Heart left ventricle (tissue), 16 donors: ENCODE measurements at regions not wholly inside any gene's neighbourhood (a gene's known extent, or its start where the extent isn't known, plus 50 kb on each side); places are given as distances from the start of the nearest gene placed in this dataset.

Source experiments
- ATAC-seq, 4 donors: fragments of 200-7000 bp; cut with Tn5 transposase; one replicate each; pipeline ENCODE4 v1.9.1; 2020 to 2022; ENCODE audit warnings: moderate library complexity in 4 of 4, mild to moderate bottlenecking in 3 of 4, moderate number of reproducible peaks in 1 of 4
- DNase-seq, 5 donors: peaks; one replicate each; pipeline ENCODE4 v3.0.0-alpha.2; 2020
- H3K27ac ChIP-seq, 12 donors: fragments of 200-600 bp; sonication (generic) in 4 of 12; one replicate each; pipeline versions ENCODE4 v1.5.0 to v1.8.0; 2016 to 2022; ENCODE audit warnings: mild to moderate bottlenecking in 2 of 12
- H3K27me3 ChIP-seq, 9 donors: fragments of 200-600 bp; sonication (generic) in 2 of 9; one replicate each; pipeline versions ENCODE4 v1.5.1 to v1.8.0; 2016 to 2022; ENCODE audit warnings: mild to moderate bottlenecking in 3 of 9
- H3K36me3 ChIP-seq, 9 donors: fragments of 200-600 bp; sonication (generic) in 2 of 9; one replicate each; pipeline versions ENCODE4 v1.5.0 to v1.8.0; 2018 to 2022; ENCODE audit warnings: mild to moderate bottlenecking in 2 of 9
- H3K4me1 ChIP-seq, 12 donors: fragments of 200-600 bp; sonication (generic) in 4 of 12; one replicate each; pipeline versions ENCODE4 v1.5.0 to v1.8.0; 2016 to 2022; ENCODE audit warnings: mild to moderate bottlenecking in 3 of 12
- H3K4me3 ChIP-seq, 12 donors: fragments of 200-600 bp; sonication (generic) in 4 of 12; one replicate each; pipeline versions ENCODE4 v1.5.0 to v1.8.0; 2017 to 2022; ENCODE audit warnings: mild to moderate bottlenecking in 9 of 12, moderate library complexity in 4 of 12
- H3K9me3 ChIP-seq, 12 donors: fragments of 200-600 bp; sonication (generic) in 4 of 12; one replicate each; pipeline versions ENCODE4 v1.5.0 to v1.8.0; 2016 to 2022; ENCODE audit warnings: mild to moderate bottlenecking in 1 of 12
- POLR2A ChIP-seq, 2 donors: fragments of 450-650 bp; IDR thresholded peaks; one replicate each; pipeline ENCODE4 v1.6.1; 2017; ENCODE audit warnings: antibody characterized with exemption in 2 of 2, mild to moderate bottlenecking in 2 of 2, moderate library complexity in 2 of 2
- WGBS, 4 donors: extraction: QIAGEN DNeasy Blood & Tissue Kit in 2 of 4; methylation state at CpG; one replicate each; pipeline versions ENCODE4 v1.1.5 to v1.1.7; 2013 to 2018; 5-methylcytosine and 5-hydroxymethylcytosine counted together
- intact Hi-C, 10 donors: fragments of 100-400 bp; cut with DNase I; formaldehyde crosslinking; loops; one replicate each; pipeline versions ENCODE4 v1.11.1 to v1.14.2; 2022
- TF ChIP-seq, protein P1 (sequence below), 12 donors: fragments of 200-600 bp; sonication (generic) in 4 of 12; IDR thresholded peaks; one replicate each; pipeline versions ENCODE4 v1.5.0 to v1.8.0; 2018 to 2022; ENCODE audit warnings: antibody characterized with exemption in 12 of 12, mild to moderate bottlenecking in 5 of 12
- donor health status: ischemic (EF 13 %, LVEDD 7.1; RV severe dilation, severe dysfunction).
- donor health status: healthy with polysubstance abuse.
- donor health status: DM: no; HTN: yes; CAD: no.
- donor health status: DM: no; HTN: no; CAD: no.
- donor health status: ischemic (EF 25% LVEDD 6.9; RV normal size, moderate dysfunction).
- donor health status: ischemic (EF 25% LVEDD 5.7; RV mildly dilated, moderate dysfunction).
- donor health status: healthy.
- donor health status: DM: yes; HTN: yes; CAD: no.
- donor health status: ischemic (EF 35%, LVEDD 5.7; RV mildly dilated, moderate dysfunction).
- donor health status: nonischemic (EF 11% LVEDD 7.7; RV severe dilation, severe dysfunction).
- donor health status: DM: yes; HTN: yes; CAD: no.
- donor health status: PGD.
- donor health status: ischemic (EF 29% LVEDD 5.4; RV normal size, mild dysfunction).
- donor health status: nonischemic (EF 23%, LVEDD 6.1; RV moderate dilation, normal function).

DNA sequence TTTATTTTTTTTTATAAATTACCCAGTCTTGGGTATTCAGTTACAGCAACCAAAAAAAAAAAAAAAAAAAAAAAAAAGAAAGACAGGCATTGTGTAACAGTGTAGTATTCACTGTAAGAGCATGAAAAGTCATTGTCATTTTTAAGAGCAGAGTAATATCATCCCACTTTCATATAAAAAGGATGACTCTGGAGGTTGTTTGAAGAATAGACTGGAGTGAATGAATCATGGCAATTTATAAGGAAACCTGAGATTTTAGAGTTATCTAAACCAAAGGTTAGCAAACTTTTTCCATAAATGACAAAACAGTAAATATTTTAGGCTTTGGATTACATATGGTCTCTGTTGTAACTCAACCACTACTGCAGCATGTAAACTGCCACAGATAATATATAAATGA lies 794.9 kb downstream of the NTRK3 start:
- Histone ChIP-seq H3K9me3 (no peaks in the 10 kb centered on the region), H3K27me3 (no peaks in the 10 kb centered on the region), H3K4me1 (no peaks in the 10 kb centered on the region), H3K27ac (no peak overlapping the region), H3K4me3 (no peak overlapping the region), H3K36me3 (no peaks in the 10 kb centered on the region)
- intact Hi-C loops = no loop called here
- TF ChIP-seq, protein P1, sequence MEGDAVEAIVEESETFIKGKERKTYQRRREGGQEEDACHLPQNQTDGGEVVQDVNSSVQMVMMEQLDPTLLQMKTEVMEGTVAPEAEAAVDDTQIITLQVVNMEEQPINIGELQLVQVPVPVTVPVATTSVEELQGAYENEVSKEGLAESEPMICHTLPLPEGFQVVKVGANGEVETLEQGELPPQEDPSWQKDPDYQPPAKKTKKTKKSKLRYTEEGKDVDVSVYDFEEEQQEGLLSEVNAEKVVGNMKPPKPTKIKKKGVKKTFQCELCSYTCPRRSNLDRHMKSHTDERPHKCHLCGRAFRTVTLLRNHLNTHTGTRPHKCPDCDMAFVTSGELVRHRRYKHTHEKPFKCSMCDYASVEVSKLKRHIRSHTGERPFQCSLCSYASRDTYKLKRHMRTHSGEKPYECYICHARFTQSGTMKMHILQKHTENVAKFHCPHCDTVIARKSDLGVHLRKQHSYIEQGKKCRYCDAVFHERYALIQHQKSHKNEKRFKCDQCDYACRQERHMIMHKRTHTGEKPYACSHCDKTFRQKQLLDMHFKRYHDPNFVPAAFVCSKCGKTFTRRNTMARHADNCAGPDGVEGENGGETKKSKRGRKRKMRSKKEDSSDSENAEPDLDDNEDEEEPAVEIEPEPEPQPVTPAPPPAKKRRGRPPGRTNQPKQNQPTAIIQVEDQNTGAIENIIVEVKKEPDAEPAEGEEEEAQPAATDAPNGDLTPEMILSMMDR (IDR thresholded peaks at IDR 0.05) = no peak
- no peak for TF ChIP-seq POLR2A (IDR thresholded peaks at IDR 0.05)
- ATAC-seq (no peak), DNase-seq (no peak)

DNA sequence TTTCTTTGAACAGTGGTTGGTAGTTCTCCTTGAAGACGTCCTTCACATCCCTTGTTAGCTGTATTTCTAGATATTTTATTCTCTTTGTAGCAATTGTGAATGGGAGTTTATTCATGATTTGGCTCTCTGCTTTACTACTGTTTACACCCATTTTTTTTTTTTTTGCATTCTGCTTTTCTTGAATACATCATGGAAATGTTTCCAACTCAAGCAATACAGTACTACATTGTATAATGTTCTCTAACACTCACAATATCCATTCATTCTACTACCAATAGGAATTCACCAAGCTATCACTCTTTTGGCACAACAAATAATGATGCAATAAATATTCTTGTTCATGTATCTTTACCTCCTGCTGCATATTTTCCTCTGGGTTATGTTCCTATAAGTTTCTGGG lies 801.7 kb downstream of the NTRK3 start:
- H3K27me3 ChIP-seq = no peaks in the 10 kb centered on the region
- peaks cover 0 to 7% (median 0%) of the 10 kb centered on the region in 12 donors for H3K9me3 ChIP-seq
- no peaks in the 10 kb centered on the region for H3K4me1 ChIP-seq
- H3K27ac ChIP-seq = no peak overlapping the region
- WGBS, 4 donors = 71 to 79% (median 76%) methylated on average over 1 of the region's 1 CpG
- H3K4me3 ChIP-seq = no peak overlapping the region
- no peak for TF ChIP-seq POLR2A (IDR thresholded peaks at IDR 0.05)
- TF ChIP-seq, protein P1 (IDR thresholded peaks at IDR 0.05) = no peak
- ATAC-seq (no peak), DNase-seq (no peak)
- intact Hi-C loops = loop anchor here in 1 of 10 donors (10.0 kb wide), 1 partner anchor 60 kb away; no protein-coding TSS in a partner anchor
- H3K36me3 ChIP-seq = no peaks in the 10 kb centered on the region

DNA sequence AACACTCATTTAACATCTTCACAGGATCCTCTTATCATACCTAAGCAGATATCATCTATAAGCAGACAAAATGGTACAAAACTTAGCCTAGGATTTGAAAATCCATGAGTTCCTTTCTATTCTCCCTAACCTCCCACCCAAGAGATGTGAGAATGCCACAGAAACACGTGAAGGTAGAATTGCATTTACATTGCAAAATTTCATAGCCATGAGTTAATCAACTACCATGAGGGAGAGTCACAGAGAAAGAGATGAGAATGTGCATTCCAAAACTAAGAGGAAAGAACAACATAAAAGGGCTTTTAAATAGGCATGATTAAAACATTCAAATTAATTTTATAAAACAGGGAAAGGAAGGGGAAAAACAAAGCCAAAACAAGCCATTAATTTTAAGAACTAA lies 806.2 kb downstream of the NTRK3 start:
- no peaks in the 10 kb centered on the region for H3K4me1 ChIP-seq
- intact Hi-C loops = loop anchor here in 1 of 10 donors (10.0 kb wide), 1 partner anchor 56 kb away; no protein-coding TSS in a partner anchor
- H3K36me3 ChIP-seq = no peaks in the 10 kb centered on the region
- no peak overlapping the region for H3K27ac ChIP-seq
- ATAC-seq = no peak
- H3K9me3 ChIP-seq = peaks cover 0 to 7% (median 0%) of the 10 kb centered on the region in 12 donors
- no peak for DNase-seq
- H3K27me3 ChIP-seq = no peaks in the 10 kb centered on the region
- TF ChIP-seq, protein P1 (IDR thresholded peaks at IDR 0.05) = no peak
- TF ChIP-seq POLR2A (IDR thresholded peaks at IDR 0.05) = no peak
- 33 to 38% (median 34%) methylated on average over 1 of the region's 1 CpG for WGBS, 4 donors
- no peak overlapping the region for H3K4me3 ChIP-seq

DNA sequence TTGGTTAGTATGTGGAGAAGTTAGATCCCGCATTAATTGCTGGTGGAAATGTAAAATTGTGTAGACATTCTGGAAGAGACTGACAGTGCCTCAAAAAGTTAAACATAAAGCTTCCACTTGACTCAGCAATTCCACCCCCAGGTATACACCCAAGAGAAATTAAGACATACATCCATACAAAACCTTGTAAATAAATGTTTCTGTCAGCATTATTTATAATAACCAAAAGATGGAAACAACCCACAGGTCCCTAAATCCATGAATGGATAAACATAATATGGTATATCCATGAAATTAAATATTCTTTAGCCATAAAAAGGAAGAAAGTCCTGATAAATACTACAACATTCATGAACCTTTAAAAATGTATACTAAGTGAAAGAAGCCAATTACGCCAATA lies 817.4 kb downstream of the NTRK3 start:
- intact Hi-C loops = no loop called here
- TF ChIP-seq POLR2A (IDR thresholded peaks at IDR 0.05) = no peak
- TF ChIP-seq, protein P1 (IDR thresholded peaks at IDR 0.05) = no peak
- no peaks in the 10 kb centered on the region for H3K4me1 ChIP-seq

More for the DNA sequence above, 817.4 kb downstream of the NTRK3 start:
- H3K4me3 ChIP-seq = no peak overlapping the region
- 63 to 71% (median 67%) methylated on average over 2 of the region's 2 CpGs for WGBS, 4 donors
- H3K27me3 ChIP-seq = no peaks in the 10 kb centered on the region
- H3K36me3 ChIP-seq = no peaks in the 10 kb centered on the region
- H3K9me3 ChIP-seq = peaks cover 0 to 11% (median 0%) of the 10 kb centered on the region in 12 donors
- no peak for DNase-seq
- ATAC-seq = no peak
- no peak overlapping the region for H3K27ac ChIP-seq
